Activated T-cell treated with anti-CD3 and anti-CD28 coated beads, Interleukin-2, amount 50 U/mL, for 4 hours (primary cell): ENCODE measurements at regions not wholly inside any gene's neighbourhood (a gene's known extent, or its start where the extent isn't known, plus 50 kb on each side); places are given as distances from the start of the nearest gene placed in this dataset.

Experiments used
- ATAC-seq, 2 donors: fragments of 200-7000 bp; cut with Tn5 transposase; one replicate each; pipeline ENCODE4 v1.10.0; 2021
- DNase-seq: peaks from one replicate; pipeline ENCODE4 v3.0.0-alpha.2; 2020
- H3K27me3 Mint-ChIP-seq: one replicate; pipeline ENCODE4 v1.8.0; 2021; ENCODE audit warnings: low read depth, mixed read lengths
- H3K36me3 Mint-ChIP-seq: one replicate; pipeline ENCODE4 v1.8.0; 2022; ENCODE audit warnings: mixed read lengths; ENCODE audit not compliant: insufficient read depth
- H3K4me1 Mint-ChIP-seq: one replicate; pipeline ENCODE4 v1.8.0; 2021; ENCODE audit warnings: low read depth, mixed read lengths
- H3K4me3 Mint-ChIP-seq: one replicate; pipeline ENCODE4 v1.8.0; 2021; ENCODE audit warnings: mild to moderate bottlenecking, moderate library complexity, mixed read lengths
- H3K9me3 Mint-ChIP-seq: one replicate; pipeline ENCODE4 v1.8.0; 2021; ENCODE audit warnings: mixed read lengths

DNA sequence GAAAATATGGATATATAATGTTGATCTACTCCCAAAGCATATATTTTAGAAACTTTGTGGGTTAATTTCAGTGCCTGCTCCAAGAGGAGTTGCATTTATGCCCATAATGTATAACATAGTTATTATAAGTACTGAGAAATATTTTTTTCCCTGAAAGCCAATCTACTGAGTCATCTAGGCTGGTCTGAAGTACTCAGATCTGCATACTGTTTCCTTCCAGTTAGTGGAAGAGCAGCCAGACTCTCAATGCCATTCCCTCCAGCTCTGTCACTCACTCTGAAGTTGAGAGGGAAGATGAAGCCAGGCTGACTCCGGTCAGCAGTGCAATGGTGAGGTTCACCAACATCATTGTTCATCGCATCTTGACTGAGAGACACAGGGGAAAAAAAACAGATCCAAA, 505.1 kb downstream of the PPARGC1A start:
- no peaks in the 10 kb centered on the region for H3K36me3 Mint-ChIP-seq
- H3K9me3 Mint-ChIP-seq = no peaks in the 10 kb centered on the region
- no peak overlapping the region for H3K4me3 Mint-ChIP-seq
- H3K4me1 Mint-ChIP-seq = no peaks in the 10 kb centered on the region
- H3K27me3 Mint-ChIP-seq = no peaks in the 10 kb centered on the region
- ATAC-seq = no peak
- DNase-seq = no peak

DNA sequence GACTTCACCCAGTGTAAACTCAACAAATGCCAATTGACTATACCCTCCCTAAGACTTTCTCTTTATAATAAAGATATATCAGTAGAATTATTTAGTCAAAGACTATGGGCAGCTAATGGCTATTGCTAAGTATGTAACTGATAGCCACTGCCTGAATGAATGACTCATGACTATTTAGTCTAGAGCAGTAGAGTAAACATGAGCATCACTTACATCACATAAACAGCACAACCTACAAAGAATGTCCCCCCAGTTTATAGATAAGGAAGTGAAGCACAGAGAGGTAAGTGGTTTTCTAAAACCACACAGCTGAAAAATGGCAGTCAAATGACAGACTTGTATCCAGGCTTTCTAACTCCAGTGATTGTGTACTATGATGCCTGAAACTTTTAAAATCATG, 507.0 kb downstream of the PPARGC1A start:
- Mint-ChIP-seq H3K4me3 (no peak overlapping the region), H3K9me3 (no peaks in the 10 kb centered on the region), H3K4me1 (no peaks in the 10 kb centered on the region), H3K27me3 (no peaks in the 10 kb centered on the region), H3K36me3 (no peaks in the 10 kb centered on the region)
- DNase-seq (no peak), ATAC-seq (no peak)

- ATAC-seq (no peak), DNase-seq (no peak)
- Mint-ChIP-seq H3K4me3 (no peak overlapping the region), H3K36me3 (no peaks in the 10 kb centered on the region), H3K27me3 (no peaks in the 10 kb centered on the region), H3K4me1 (peaks cover 2% of the 10 kb centered on the region), H3K9me3 (peaks cover 6% of the 10 kb centered on the region)
These were observed 515.6 kb downstream of the PPARGC1A start for GRCh38 chr4:23374259-23374658.

DNA sequence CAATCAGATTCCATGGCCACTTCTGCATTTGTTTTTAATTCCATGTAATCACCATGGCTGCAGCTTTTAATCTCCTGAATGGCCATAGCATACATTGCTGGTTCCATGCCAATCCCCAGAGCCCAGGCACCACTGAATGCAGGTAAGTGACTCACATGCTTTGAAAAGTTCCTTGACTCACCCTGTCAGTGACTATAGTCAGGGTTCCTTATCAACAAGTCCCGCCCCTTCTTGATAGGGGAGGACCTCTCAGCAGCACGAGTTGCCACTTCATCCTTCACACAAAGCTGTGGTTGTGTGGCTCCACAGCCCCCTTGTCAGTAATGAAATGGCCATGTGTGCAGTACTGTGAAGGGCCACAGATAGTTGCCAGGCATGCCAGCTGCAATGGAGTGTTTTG, 516.6 kb downstream of the PPARGC1A start:
- Mint-ChIP-seq H3K9me3 (peaks cover 6% of the 10 kb centered on the region), H3K4me1 (peaks cover 2% of the 10 kb centered on the region), H3K4me3 (no peak overlapping the region), H3K27me3 (no peaks in the 10 kb centered on the region), H3K36me3 (no peaks in the 10 kb centered on the region)
- ATAC-seq = peak; percentile 94
- DNase-seq = no peak

DNA sequence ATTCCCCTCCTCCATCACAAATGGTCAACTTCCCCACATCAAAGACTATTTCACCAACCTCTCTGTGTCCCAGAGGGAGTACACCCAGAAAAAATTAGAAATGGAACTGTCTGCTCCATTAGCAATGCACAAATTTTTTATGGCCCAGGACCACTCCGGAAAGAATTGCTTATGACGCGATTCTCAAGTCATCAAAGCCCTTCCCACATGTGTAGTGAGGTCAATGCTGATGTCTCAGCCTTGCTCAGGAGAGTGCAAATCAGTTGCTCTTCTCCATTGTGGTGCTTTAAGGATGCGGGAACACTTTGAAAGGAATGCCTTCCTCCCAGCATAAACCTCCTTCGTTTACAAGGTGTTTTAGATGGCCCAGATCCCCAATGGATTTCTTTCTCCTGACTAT, 518.3 kb downstream of the PPARGC1A start:
- H3K9me3 Mint-ChIP-seq = no peaks in the 10 kb centered on the region
- peaks cover 2% of the 10 kb centered on the region for H3K4me1 Mint-ChIP-seq
- H3K36me3 Mint-ChIP-seq = no peaks in the 10 kb centered on the region
- H3K27me3 Mint-ChIP-seq = no peaks in the 10 kb centered on the region
- ATAC-seq = no peak
- no peak overlapping the region for H3K4me3 Mint-ChIP-seq
- DNase-seq = no peak

DNA sequence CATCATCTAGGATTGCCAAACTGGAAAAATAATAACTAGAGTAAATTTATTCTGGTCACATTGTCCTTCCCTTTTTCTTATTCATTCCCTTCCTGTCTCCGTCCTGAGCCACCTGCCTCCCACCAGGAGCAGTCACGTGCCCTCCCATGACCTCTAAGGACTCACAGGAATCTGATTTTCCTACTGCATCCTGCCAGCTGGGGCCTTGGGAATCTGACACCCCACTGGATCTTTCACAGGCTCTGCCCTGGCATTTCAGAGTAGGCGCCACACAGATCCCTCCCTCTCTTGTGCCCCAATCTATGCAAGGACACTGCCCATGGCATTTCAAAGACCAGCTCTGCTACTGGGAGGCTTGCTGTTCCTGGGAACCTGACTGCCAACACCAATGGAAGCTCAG, 520.5 kb downstream of the PPARGC1A start:
- H3K4me1 Mint-ChIP-seq = peaks cover 2% of the 10 kb centered on the region
- H3K36me3 Mint-ChIP-seq = no peaks in the 10 kb centered on the region
- H3K9me3 Mint-ChIP-seq = no peaks in the 10 kb centered on the region
- H3K27me3 Mint-ChIP-seq = no peaks in the 10 kb centered on the region
- ATAC-seq (no peak), DNase-seq (no peak)
- no peak overlapping the region for H3K4me3 Mint-ChIP-seq

DNA sequence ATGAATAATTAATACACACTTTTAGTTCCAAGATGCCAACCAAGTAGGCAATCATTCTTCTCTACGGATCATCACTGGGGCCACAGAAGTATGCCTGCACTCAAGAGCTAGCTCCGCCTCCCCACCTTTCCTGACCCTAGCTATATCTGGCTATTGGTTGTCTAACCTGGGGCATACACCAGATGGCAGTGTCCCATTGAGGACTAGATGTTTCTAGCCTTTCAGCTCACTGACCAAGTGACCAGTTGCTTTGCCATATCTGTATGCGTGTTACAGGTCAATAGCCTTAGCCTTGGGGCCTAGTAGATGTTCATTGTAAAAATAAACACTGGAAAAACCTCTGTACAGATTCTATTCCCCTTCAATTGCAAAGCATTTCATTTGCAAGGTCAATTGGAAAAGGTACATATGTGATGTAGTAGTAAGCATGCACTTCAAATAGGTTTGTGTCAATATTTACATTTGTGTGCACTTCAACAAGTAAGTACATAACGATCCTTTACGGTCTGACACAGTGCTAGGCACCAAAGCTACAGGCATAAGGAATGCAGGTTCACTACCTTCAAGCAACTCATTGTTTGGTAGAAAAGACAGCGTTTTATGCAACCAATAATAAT, 521.7 kb downstream of the PPARGC1A start:
- ATAC-seq (no peak), DNase-seq (no peak)
- no peaks in the 10 kb centered on the region for H3K27me3 Mint-ChIP-seq
- no peaks in the 10 kb centered on the region for H3K4me1 Mint-ChIP-seq
- H3K4me3 Mint-ChIP-seq = no peak overlapping the region
- H3K9me3 Mint-ChIP-seq = no peaks in the 10 kb centered on the region
- no peaks in the 10 kb centered on the region for H3K36me3 Mint-ChIP-seq

DNA sequence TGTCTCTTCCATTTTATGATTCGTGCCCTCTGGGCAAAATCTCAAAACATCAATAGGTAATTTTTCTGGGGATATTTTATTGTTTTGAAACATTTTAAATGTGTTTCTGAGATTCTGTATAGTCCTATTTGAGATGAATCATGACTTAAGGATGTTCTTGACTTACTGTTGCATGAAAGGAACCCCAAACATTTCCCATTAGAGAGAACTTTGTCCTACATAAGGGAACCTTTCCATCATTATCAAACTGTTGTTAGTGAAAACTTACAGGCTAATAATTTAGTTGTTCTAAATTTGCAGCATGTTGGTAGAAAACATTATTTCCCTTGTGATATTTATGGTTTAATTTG, 523.3 kb downstream of the PPARGC1A start:
- no peak overlapping the region for H3K4me3 Mint-ChIP-seq
- H3K9me3 Mint-ChIP-seq = no peaks in the 10 kb centered on the region
- H3K36me3 Mint-ChIP-seq = no peaks in the 10 kb centered on the region
- ATAC-seq (no peak), DNase-seq (no peak)
- H3K27me3 Mint-ChIP-seq = no peaks in the 10 kb centered on the region
- no peaks in the 10 kb centered on the region for H3K4me1 Mint-ChIP-seq

DNA sequence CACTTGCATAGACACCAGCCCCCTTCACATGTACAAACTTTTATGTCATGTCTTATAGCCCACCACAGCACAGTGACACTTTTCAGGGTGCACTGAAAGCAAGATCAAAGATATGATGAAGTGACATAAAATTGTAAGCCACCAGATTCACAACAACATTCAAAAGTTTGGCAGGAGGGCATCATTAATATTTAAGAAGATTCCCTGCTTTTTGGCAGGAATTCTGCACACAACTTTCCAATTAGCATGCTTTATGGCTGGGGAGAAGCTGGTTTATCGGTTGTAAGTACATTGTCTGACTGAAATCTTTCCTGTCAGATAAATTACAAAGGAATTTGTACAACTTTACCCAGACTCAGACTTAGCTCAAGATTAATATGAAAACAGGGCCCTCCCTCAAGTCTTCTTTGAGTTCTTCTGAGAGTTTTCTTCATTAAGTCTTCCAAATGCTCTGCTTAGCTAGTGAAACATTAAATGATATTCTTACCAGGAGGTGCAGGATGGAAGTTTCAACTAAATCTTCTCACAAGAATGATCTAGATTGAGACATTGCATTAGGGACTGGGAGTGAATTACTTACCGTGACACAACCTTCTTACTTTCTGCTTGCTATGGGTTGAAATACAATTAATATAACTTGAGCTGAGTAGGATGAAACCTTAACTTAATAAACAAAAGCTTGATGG, 523.8 kb downstream of the PPARGC1A start:
- Mint-ChIP-seq H3K4me3 (no peak overlapping the region), H3K9me3 (no peaks in the 10 kb centered on the region), H3K4me1 (no peaks in the 10 kb centered on the region), H3K27me3 (no peaks in the 10 kb centered on the region), H3K36me3 (no peaks in the 10 kb centered on the region)
- DNase-seq (no peak), ATAC-seq (no peak)

DNA sequence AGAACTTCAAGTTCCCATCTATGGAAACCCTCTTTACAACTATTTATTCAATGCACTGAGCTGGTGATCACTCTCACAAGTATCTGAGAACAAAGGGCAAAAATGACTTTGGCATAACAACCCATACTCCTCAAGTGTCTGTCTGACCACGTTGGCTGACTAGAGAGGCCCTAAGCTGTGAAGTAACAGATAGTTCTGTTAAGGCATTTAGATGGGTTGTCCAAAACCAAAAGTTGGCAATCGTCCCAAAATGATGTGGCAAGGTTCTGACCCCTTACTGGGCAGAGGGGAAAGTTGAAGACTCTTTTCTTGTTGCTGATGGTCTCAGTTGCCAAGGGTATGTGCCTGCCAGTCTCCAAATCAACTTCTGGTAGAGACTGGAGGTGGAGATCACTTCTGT, 524.8 kb downstream of the PPARGC1A start:
- Mint-ChIP-seq H3K27me3 (no peaks in the 10 kb centered on the region), H3K4me3 (no peak overlapping the region), H3K9me3 (no peaks in the 10 kb centered on the region), H3K4me1 (no peaks in the 10 kb centered on the region), H3K36me3 (no peaks in the 10 kb centered on the region)
- ATAC-seq (no peak), DNase-seq (no peak)

- Mint-ChIP-seq H3K36me3 (no peaks in the 10 kb centered on the region), H3K27me3 (no peaks in the 10 kb centered on the region), H3K4me3 (no peak overlapping the region), H3K9me3 (no peaks in the 10 kb centered on the region), H3K4me1 (no peaks in the 10 kb centered on the region)
- ATAC-seq = no peak
- no peak for DNase-seq
These were observed 525.7 kb downstream of the PPARGC1A start for GRCh38 chr4:23364167-23364566.

- Mint-ChIP-seq H3K4me3 (no peak overlapping the region), H3K36me3 (no peaks in the 10 kb centered on the region), H3K4me1 (no peaks in the 10 kb centered on the region), H3K27me3 (no peaks in the 10 kb centered on the region), H3K9me3 (no peaks in the 10 kb centered on the region)
- ATAC-seq = no peak
- DNase-seq = no peak
These were observed 528.4 kb downstream of the PPARGC1A start for GRCh38 chr4:23361453-23361852.

- peaks cover 1% of the 10 kb centered on the region for H3K9me3 Mint-ChIP-seq
- H3K27me3 Mint-ChIP-seq = no peaks in the 10 kb centered on the region
- no peak for DNase-seq
- no peak for ATAC-seq
- no peak overlapping the region for H3K4me3 Mint-ChIP-seq
- H3K4me1 Mint-ChIP-seq = no peaks in the 10 kb centered on the region
- no peaks in the 10 kb centered on the region for H3K36me3 Mint-ChIP-seq
These were observed 529.1 kb downstream of the PPARGC1A start for GRCh38 chr4:23360718-23361117.

DNA sequence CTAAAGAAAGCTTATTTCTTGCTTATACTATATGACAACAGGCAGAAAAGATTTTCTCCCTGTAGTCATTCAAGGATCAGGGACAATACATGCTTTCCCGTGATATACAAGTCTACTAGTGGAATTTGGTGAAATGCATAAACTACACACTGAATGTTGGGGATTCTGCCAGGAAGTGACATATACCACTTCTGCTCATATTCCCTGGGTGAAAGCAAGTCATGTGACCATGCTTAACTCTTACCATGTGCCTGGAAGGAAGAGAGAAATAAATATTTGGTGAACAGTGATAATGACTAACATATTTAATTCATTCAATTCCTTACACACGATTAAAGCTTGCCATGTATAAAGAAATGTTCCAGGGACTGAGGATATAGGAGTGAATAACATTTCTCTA, 534.6 kb downstream of the PPARGC1A start:
- H3K36me3 Mint-ChIP-seq = no peaks in the 10 kb centered on the region
- no peaks in the 10 kb centered on the region for H3K4me1 Mint-ChIP-seq
- no peak for ATAC-seq
- no peak overlapping the region for H3K4me3 Mint-ChIP-seq
- H3K9me3 Mint-ChIP-seq = peaks cover 8% of the 10 kb centered on the region
- no peaks in the 10 kb centered on the region for H3K27me3 Mint-ChIP-seq
- DNase-seq = no peak

DNA sequence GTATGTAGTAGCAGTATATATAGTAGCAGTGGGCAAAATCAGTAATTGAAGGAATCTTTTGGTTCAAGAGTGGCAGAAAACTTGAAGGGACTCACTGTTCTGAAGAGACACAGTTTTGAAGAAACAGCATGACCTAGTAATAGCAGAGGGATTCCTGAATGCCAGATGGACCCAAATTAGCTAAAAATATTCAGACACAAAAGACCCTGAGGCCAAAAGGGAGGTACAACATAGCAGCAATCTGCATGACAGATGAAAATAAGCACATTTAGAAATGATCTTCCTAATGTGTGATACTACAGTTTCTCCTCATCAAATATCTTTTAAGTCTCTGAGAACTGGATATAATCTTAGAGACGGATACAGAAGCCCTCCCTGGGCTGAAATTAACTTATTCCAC, 536.6 kb downstream of the PPARGC1A start:
- H3K36me3 Mint-ChIP-seq = no peaks in the 10 kb centered on the region
- ATAC-seq = no peak
- H3K4me1 Mint-ChIP-seq = no peaks in the 10 kb centered on the region
- peaks cover 8% of the 10 kb centered on the region for H3K9me3 Mint-ChIP-seq
- H3K27me3 Mint-ChIP-seq = no peaks in the 10 kb centered on the region
- no peak for DNase-seq
- no peak overlapping the region for H3K4me3 Mint-ChIP-seq
